Smooth muscle cell (in vitro differentiated cells): ENCODE measurements at regions not wholly inside any gene's neighbourhood (a gene's known extent, or its start where the extent isn't known, plus 50 kb on each side); places are given as distances from the start of the nearest gene placed in this dataset.

Source experiments
- DNase-seq: peaks from one replicate; lab custom pipeline; 2025; ENCODE audit not compliant: unreplicated experiment; lab: John Stamatoyannopoulos, UW
- H2AFZ ChIP-seq: fragments of 200-600 bp; sonication (generic); 2 replicates; pipeline ENCODE4 v1.6.0; 2016; ENCODE audit warnings: antibody characterized with exemption, low read depth, mild to moderate bottlenecking
- H3F3A ChIP-seq: fragments of 200-600 bp; sonication (generic); 2 replicates; pipeline ENCODE4 v1.6.0; 2017; ENCODE audit warnings: antibody characterized with exemption, low read depth
- H3K27ac ChIP-seq: fragments of 200-600 bp; sonication (generic); 2 replicates; pipeline ENCODE4 v1.5.1; 2016; ENCODE audit warnings: low read depth, mild to moderate bottlenecking
- H3K27me3 ChIP-seq: fragments of 200-600 bp; sonication (generic); 2 replicates; pipeline ENCODE4 v1.6.1; 2016; ENCODE audit warnings: low read depth, mild to moderate bottlenecking
- H3K36me3 ChIP-seq: fragments of 200-600 bp; sonication (generic); 2 replicates; pipeline ENCODE4 v1.5.1; 2016; ENCODE audit warnings: low read depth
- H3K4me1 ChIP-seq: fragments of 200-600 bp; sonication (generic); 2 replicates; pipeline ENCODE4 v1.5.1; 2016; ENCODE audit warnings: low read depth
- H3K4me2 ChIP-seq: fragments of 200-600 bp; sonication (generic); 2 replicates; pipeline ENCODE4 v1.6.0; 2016; ENCODE audit warnings: mild to moderate bottlenecking
- H3K4me3 ChIP-seq: fragments of 200-600 bp; sonication (generic); 2 replicates; pipeline ENCODE4 v1.5.1; 2016; ENCODE audit warnings: mild to moderate bottlenecking
- H3K79me2 ChIP-seq: fragments of 200-600 bp; sonication (generic); 2 replicates; pipeline ENCODE4 v1.6.0; 2016; ENCODE audit warnings: low read depth, mild to moderate bottlenecking
- H3K9ac ChIP-seq: fragments of 200-600 bp; sonication (generic); 2 replicates; pipeline ENCODE4 v1.6.0; 2016; ENCODE audit warnings: low read depth
- H3K9me3 ChIP-seq: fragments of 200-600 bp; sonication (generic); replicated peaks from 2 replicates; pipeline ENCODE4 v1.5.1; 2016; ENCODE audit warnings: low read depth
- H4K20me1 ChIP-seq: fragments of 200-600 bp; sonication (generic); 2 replicates; pipeline ENCODE4 v1.6.0; 2016; ENCODE audit warnings: low read depth
- WGBS: methylation state at CpG from one replicate; pipeline ENCODE4 v1.1.7; 2016; ENCODE audit warnings: low lambda C conversion rate; 5-methylcytosine and 5-hydroxymethylcytosine counted together
- TF ChIP-seq, protein P1 (sequence below): fragments of 200-600 bp; sonication (generic); IDR thresholded peaks from 2 replicates; pipeline ENCODE4 v1.5.1; 2017; ENCODE audit warnings: borderline replicate concordance, mild to moderate bottlenecking, antibody characterized with exemption; ENCODE audit not compliant: insufficient read depth, poor library complexity, severe bottlenecking

DNA sequence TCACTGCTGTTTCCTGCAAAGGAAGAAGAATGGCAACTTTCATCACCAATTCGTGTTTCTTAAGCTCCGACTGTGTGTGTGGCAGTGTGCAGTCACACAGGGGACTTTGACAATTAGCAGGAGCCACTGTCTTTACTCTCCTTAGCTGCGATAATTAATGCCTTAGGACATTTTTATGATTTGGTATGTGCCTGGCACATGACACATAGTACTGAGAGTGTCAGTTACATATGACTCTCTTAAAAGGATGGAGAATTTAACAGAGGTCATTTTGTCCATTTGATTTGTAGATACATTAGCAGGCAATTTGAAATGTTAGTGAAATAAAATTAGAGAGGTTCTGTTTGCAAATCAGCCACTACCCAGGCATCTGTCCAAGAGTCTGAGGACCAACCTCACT is 128.9 kb upstream of the VEPH1 start:
- H3K27me3 ChIP-seq: peaks cover 9% of the 10 kb centered on the region
- no peaks in the 10 kb centered on the region for H3K4me1 ChIP-seq
- H2AFZ ChIP-seq: no peak overlapping the region
- 61% methylated on average over 3 of the region's 3 CpGs for WGBS
- no peak overlapping the region for H3K27ac ChIP-seq
- H3F3A ChIP-seq: no peaks in the 10 kb centered on the region
- no peak for DNase-seq
- H3K4me2 ChIP-seq: no peak overlapping the region
- H3K4me3 ChIP-seq: no peak overlapping the region
- TF ChIP-seq, protein P1, sequence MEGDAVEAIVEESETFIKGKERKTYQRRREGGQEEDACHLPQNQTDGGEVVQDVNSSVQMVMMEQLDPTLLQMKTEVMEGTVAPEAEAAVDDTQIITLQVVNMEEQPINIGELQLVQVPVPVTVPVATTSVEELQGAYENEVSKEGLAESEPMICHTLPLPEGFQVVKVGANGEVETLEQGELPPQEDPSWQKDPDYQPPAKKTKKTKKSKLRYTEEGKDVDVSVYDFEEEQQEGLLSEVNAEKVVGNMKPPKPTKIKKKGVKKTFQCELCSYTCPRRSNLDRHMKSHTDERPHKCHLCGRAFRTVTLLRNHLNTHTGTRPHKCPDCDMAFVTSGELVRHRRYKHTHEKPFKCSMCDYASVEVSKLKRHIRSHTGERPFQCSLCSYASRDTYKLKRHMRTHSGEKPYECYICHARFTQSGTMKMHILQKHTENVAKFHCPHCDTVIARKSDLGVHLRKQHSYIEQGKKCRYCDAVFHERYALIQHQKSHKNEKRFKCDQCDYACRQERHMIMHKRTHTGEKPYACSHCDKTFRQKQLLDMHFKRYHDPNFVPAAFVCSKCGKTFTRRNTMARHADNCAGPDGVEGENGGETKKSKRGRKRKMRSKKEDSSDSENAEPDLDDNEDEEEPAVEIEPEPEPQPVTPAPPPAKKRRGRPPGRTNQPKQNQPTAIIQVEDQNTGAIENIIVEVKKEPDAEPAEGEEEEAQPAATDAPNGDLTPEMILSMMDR: no peak
- H3K9ac ChIP-seq: no peak overlapping the region
- no peaks in the 10 kb centered on the region for H4K20me1 ChIP-seq
- H3K9me3 ChIP-seq: no peaks in the 10 kb centered on the region
- H3K79me2 ChIP-seq: no peaks in the 10 kb centered on the region
- H3K36me3 ChIP-seq: no peaks in the 10 kb centered on the region

DNA sequence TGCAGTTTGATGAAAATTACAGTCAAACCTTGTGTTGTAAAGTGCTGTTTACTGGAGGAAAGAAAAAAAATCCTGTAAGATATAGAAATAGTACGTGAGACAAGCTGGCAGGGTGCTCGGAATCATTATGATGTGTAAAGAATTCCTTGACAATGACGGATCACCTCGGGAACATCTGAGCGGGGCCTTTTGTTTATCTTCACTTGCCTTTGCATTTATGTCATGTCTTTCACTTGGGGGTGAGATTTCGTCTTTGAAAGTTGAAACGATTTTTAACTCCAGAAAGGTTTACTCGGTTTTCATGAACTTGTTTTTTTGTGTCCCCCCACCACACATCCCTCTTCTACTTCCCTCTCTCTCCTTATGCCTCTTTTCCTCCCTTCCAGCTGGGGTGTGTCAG is 128.3 kb upstream of the VEPH1 start:
- no peak overlapping the region for H2AFZ ChIP-seq
- H3K4me2 ChIP-seq: no peak overlapping the region
- 73% methylated on average over 8 of the region's 8 CpGs for WGBS

DNA sequence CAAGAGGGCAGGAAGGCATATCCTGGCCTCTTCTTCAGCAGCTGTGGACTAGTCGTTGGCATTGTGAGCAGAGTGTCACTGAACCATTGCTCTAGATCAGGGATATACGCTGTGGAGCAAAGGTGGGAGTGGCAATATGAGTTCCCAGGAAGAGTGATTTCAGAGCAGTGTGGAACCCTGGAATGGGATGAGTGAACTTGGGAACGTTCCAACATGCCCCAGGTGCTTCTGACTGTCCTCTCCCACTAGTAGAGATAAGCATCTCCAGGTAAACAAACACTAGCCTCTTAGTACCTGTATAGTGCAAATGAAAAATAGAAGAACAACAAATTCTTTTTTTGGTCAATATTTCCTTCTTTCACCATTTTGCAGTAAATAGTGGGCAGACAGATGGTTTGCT is 123.6 kb upstream of the VEPH1 start:
- no peak overlapping the region for H3K4me2 ChIP-seq
- H4K20me1 ChIP-seq: no peaks in the 10 kb centered on the region
- peaks cover 14% of the 10 kb centered on the region for H3K27me3 ChIP-seq
- no peak overlapping the region for H2AFZ ChIP-seq
- no peak for DNase-seq
- no peak overlapping the region for H3K9ac ChIP-seq
- no peak overlapping the region for H3K4me3 ChIP-seq
- no peaks in the 10 kb centered on the region for H3K4me1 ChIP-seq
- WGBS: 73% methylated on average over 3 of the region's 3 CpGs
- H3K9me3 ChIP-seq: no peaks in the 10 kb centered on the region
- TF ChIP-seq, protein P1: no peak
- no peaks in the 10 kb centered on the region for H3K79me2 ChIP-seq
- H3K36me3 ChIP-seq: no peaks in the 10 kb centered on the region
- H3F3A ChIP-seq: no peaks in the 10 kb centered on the region
- no peak overlapping the region for H3K27ac ChIP-seq

More for the DNA sequence above, 128.3 kb upstream of the VEPH1 start:
- H3F3A ChIP-seq: no peaks in the 10 kb centered on the region
- TF ChIP-seq, protein P1: no peak
- H4K20me1 ChIP-seq: no peaks in the 10 kb centered on the region
- H3K36me3 ChIP-seq: no peaks in the 10 kb centered on the region
- H3K9ac ChIP-seq: no peak overlapping the region
- no peak for DNase-seq
- no peaks in the 10 kb centered on the region for H3K79me2 ChIP-seq
- no peaks in the 10 kb centered on the region for H3K9me3 ChIP-seq
- H3K27me3 ChIP-seq: peaks cover 9% of the 10 kb centered on the region
- H3K4me1 ChIP-seq: no peaks in the 10 kb centered on the region
- no peak overlapping the region for H3K27ac ChIP-seq
- no peak overlapping the region for H3K4me3 ChIP-seq

DNA sequence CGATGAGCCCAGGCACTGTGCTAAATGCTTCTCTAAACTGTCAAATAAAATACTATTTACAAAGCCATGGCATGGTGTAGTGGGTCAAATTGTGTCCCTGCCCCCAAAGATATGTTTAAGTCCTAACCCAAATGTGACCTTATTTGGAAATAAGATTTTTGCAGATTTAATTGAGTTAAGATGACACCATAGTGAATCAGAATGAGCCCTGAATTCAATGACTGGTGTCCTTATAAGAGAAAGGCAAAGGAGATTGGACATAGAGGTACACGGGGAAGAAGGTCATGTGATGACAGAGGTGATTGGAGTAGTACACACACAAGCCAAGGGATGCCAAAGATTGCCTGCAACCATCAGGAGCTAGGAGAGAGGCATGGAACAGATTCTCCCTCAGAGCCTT is 121.6 kb upstream of the VEPH1 start:
- H3K9ac ChIP-seq: no peak overlapping the region
- H3K27me3 ChIP-seq: peaks cover 14% of the 10 kb centered on the region
- DNase-seq: no peak
- H3K79me2 ChIP-seq: no peaks in the 10 kb centered on the region
- TF ChIP-seq, protein P1: no peak
- H3K27ac ChIP-seq: no peak overlapping the region
- no peak overlapping the region for H2AFZ ChIP-seq
- WGBS: 89% methylated on average over 2 of the region's 2 CpGs
- no peaks in the 10 kb centered on the region for H3F3A ChIP-seq
- no peaks in the 10 kb centered on the region for H4K20me1 ChIP-seq
- H3K36me3 ChIP-seq: no peaks in the 10 kb centered on the region
- no peaks in the 10 kb centered on the region for H3K4me1 ChIP-seq
- H3K9me3 ChIP-seq: no peaks in the 10 kb centered on the region
- no peak overlapping the region for H3K4me3 ChIP-seq
- no peak overlapping the region for H3K4me2 ChIP-seq
